GM23338 (cell line): ENCODE measurements at regions not wholly inside any gene's neighbourhood (a gene's known extent, or its start where the extent isn't known, plus 50 kb on each side); places are given as distances from the start of the nearest gene placed in this dataset.

Experiments
- ATAC-seq: fragments of 200-7000 bp; cut with Tn5 transposase; 3 replicates; pipeline ENCODE4 v1.9.1; 2020
- DNase-seq: peaks from one replicate; pipeline ENCODE4 v3.0.0-alpha.2; 2015; ENCODE audit warnings: low spot score
- H2AFZ ChIP-seq: fragments of 200-600 bp; sonication (generic); 2 replicates; pipeline ENCODE4 v1.8.0; 2016; ENCODE audit warnings: antibody characterized with exemption, mild to moderate bottlenecking, moderate library complexity
- H3F3A ChIP-seq: fragments of 200-600 bp; sonication (generic); replicated peaks from 2 replicates; pipeline ENCODE4 v1.8.0; 2017; ENCODE audit warnings: antibody characterized with exemption, mixed run types, low read depth
- H3K27ac ChIP-seq: fragments of 200-600 bp; sonication (generic); 2 replicates; pipeline ENCODE4 v1.6.1; 2016; ENCODE audit warnings: low read depth
- H3K27me3 ChIP-seq: fragments of 200-600 bp; sonication (generic); 2 replicates; pipeline ENCODE4 v1.8.0; 2016; ENCODE audit warnings: mild to moderate bottlenecking, mixed run types, moderate library complexity; ENCODE audit not compliant: insufficient read depth
- H3K36me3 ChIP-seq: fragments of 200-600 bp; sonication (generic); 2 replicates; pipeline ENCODE4 v1.8.0; 2016; ENCODE audit warnings: mild to moderate bottlenecking; ENCODE audit not compliant: insufficient read depth
- H3K4me1 ChIP-seq: fragments of 200-600 bp; sonication (generic); 2 replicates; pipeline ENCODE4 v1.8.0; 2016; ENCODE audit warnings: mild to moderate bottlenecking, moderate library complexity; ENCODE audit not compliant: insufficient read depth
- H3K4me2 ChIP-seq: fragments of 200-600 bp; sonication (generic); 2 replicates; pipeline ENCODE4 v1.7.1; 2017; ENCODE audit warnings: mixed run types
- H3K4me3 ChIP-seq: fragments of 200-600 bp; sonication (generic); 2 replicates; pipeline ENCODE4 v1.6.1; 2016; ENCODE audit warnings: mixed run types
- H3K79me2 ChIP-seq: fragments of 200-600 bp; sonication (generic); replicated peaks from 2 replicates; pipeline ENCODE4 v1.8.0; 2017; ENCODE audit warnings: mild to moderate bottlenecking; ENCODE audit not compliant: insufficient read depth
- H3K9me2 ChIP-seq: fragments of 200-600 bp; sonication (generic); 2 replicates; pipeline ENCODE4 v1.8.0; 2017; ENCODE audit not compliant: insufficient read depth
- H4K20me1 ChIP-seq: fragments of 200-600 bp; sonication (generic); replicated peaks from 2 replicates; pipeline ENCODE4 v1.8.0; 2017; ENCODE audit warnings: mild to moderate bottlenecking; ENCODE audit not compliant: insufficient read depth
- H3K27ac Mint-ChIP-seq: 2 replicates; pipeline ENCODE4 v1.8.0; 2020; ENCODE audit warnings: inconsistent platforms, mild to moderate bottlenecking, moderate library complexity, mixed read lengths
- H3K27me3 Mint-ChIP-seq: 3 replicates; pipeline ENCODE4 v1.8.0; 2022; ENCODE audit warnings: low read depth, mild to moderate bottlenecking, moderate library complexity, mixed read lengths, inconsistent platforms; ENCODE audit not compliant: insufficient read depth, poor library complexity
- H3K36me3 Mint-ChIP-seq: 3 replicates; pipeline ENCODE4 v1.8.0; 2021; ENCODE audit warnings: low read depth, mild to moderate bottlenecking, inconsistent platforms, moderate library complexity, mixed read lengths
- H3K4me1 Mint-ChIP-seq: 3 replicates; pipeline ENCODE4 v1.8.0; 2020; ENCODE audit warnings: mild to moderate bottlenecking, inconsistent platforms, mixed read lengths
- H3K4me3 Mint-ChIP-seq: 3 replicates; pipeline ENCODE4 v1.8.0; 2021; ENCODE audit warnings: moderate library complexity, mild to moderate bottlenecking, inconsistent platforms, mixed read lengths
- H3K9me3 Mint-ChIP-seq: 3 replicates; pipeline ENCODE4 v1.8.0; 2020; ENCODE audit warnings: moderate library complexity, mild to moderate bottlenecking, inconsistent platforms, mixed read lengths
- CREB1 ChIP-seq: fragments of 250-450 bp; sonication (Bioruptor Pico); IDR thresholded peaks from 2 replicates; pipeline ENCODE4 v1.5.0; 2020; ENCODE audit warnings: low read depth, mild to moderate bottlenecking, moderate library complexity
- CTCF ChIP-seq, 2 experiments: fragments of 200-600 bp in 1 of 2; sonication (generic) in 1 of 2; conservative IDR thresholded peaks; 2 replicates each; pipeline versions ENCODE4 v1.5.1 to v1.6.1; 2016 to 2017; ENCODE audit warnings: antibody characterized with exemption in 2 of 2, low read depth in 2 of 2, mild to moderate bottlenecking in 2 of 2, moderate library complexity in 1 of 2
- EZH2 ChIP-seq: fragments of 200-600 bp; sonication (generic); IDR thresholded peaks from one replicate; pipeline ENCODE4 v1.8.0; 2017; ENCODE audit warnings: antibody characterized with exemption, mild to moderate bottlenecking, low read depth; ENCODE audit not compliant: unreplicated experiment
- EZH2phosphoT487 ChIP-seq: fragments of 200-600 bp; sonication (generic); IDR thresholded peaks from one replicate; pipeline ENCODE4 v1.8.1; 2018; ENCODE audit warnings: antibody characterized with exemption; ENCODE audit not compliant: unreplicated experiment
- JUNB ChIP-seq: IDR thresholded peaks from one replicate; pipeline ENCODE4 v1.6.1; 2016; ENCODE audit warnings: antibody characterized with exemption; ENCODE audit not compliant: unreplicated experiment
- NANOG ChIP-seq: IDR thresholded peaks from 2 replicates; pipeline ENCODE4 v1.6.1; 2016; ENCODE audit warnings: antibody characterized with exemption, borderline replicate concordance
- REST ChIP-seq: IDR thresholded peaks from one replicate; pipeline ENCODE4 v1.6.1; 2018; ENCODE audit warnings: antibody characterized with exemption; ENCODE audit not compliant: unreplicated experiment
- STAT1 ChIP-seq: IDR thresholded peaks from one replicate; pipeline ENCODE4 v1.6.1; 2016; ENCODE audit warnings: antibody characterized with exemption; ENCODE audit not compliant: unreplicated experiment
- ZNF331 ChIP-seq: fragments of 250-450 bp; sonication (Bioruptor Pico); IDR thresholded peaks from 2 replicates; pipeline ENCODE4 v1.5.0; 2020; ENCODE audit warnings: low read depth, mild to moderate bottlenecking, moderate library complexity
- TF ChIP-seq, protein P1 (sequence below): fragments of 250-450 bp; sonication (Bioruptor Pico); IDR thresholded peaks from 2 replicates; pipeline ENCODE4 v1.5.0; 2020; ENCODE audit warnings: mild to moderate bottlenecking, moderate library complexity

DNA sequence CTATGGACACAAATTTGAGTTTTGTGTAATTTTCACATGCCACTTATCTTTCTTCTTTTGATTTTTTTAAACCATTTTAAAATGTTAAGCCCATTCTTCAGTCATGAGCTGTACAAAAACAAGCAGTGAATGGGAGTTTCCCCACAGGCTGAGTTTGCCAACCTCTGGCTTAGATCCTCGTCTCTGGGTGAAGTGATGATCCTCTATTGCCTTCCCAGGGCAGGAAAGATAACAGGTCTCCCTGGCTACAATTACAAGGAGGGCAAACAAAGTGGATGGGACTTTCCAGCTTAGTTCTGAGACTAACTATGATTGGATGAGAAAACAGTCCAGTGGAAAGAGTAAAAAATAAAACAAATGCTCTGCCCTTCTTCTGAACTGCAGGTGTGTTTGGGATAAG lies 203.7 kb downstream of the SPTSSA start (continued):
- TF ChIP-seq REST (no peak), ZNF331 (CRISPR knock-in tag) (no peak), CREB1 (no peak), CTCF (conservative IDR thresholded peaks at IDR 0.05; ENCODE audit: low read depth in 2 of 2) (no peak), EZH2phosphoT487 (no peak), NANOG (no peak)

DNA sequence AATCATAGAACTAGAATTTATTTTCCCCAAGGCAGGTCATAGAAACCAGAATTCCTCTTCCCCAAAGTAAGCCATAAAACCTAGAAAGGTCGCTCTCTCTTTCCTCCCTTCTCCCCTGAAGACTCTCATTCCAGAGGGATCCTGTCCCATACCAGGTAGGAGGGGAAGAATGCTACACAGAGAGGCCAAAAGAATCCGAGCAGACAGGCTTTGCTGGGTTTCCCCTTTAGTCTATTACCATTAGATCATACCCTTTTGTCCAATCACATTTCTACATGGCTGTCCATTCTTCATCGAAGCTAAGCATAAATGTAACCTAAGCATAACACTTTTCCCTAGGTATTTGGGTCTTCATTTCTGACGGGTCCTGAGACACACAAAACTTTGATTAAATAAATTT lies 204.5 kb downstream of the SPTSSA start:
- Histone ChIP-seq H3K27ac (no peak overlapping the region), H3K36me3 (no peaks in the 10 kb centered on the region), H3K79me2 (no peaks in the 10 kb centered on the region), H3K4me3 (no peak overlapping the region), H3K9me2 (no peaks in the 10 kb centered on the region), H3K4me2 (no peak overlapping the region), H3F3A (no peaks in the 10 kb centered on the region), H3K4me1 (no peaks in the 10 kb centered on the region; the same call in 1 of the 2 replicates), H2AFZ (no peak overlapping the region), H3K27me3 (no peaks in the 10 kb centered on the region), H4K20me1 (no peaks in the 10 kb centered on the region)
- Mint-ChIP-seq H3K9me3 (no peaks in the 10 kb centered on the region), H3K4me1 (no peaks in the 10 kb centered on the region; the same call in 2 of the 3 replicates), H3K27ac (no peak overlapping the region), H3K4me3 (no peak overlapping the region), H3K36me3 (no peaks in the 10 kb centered on the region), H3K27me3 (peaks cover 1% of the 10 kb centered on the region)
- DNase-seq: no peak
- no peak for ATAC-seq
- TF ChIP-seq JUNB (no peak), STAT1 (no peak), CTCF (conservative IDR thresholded peaks at IDR 0.05; ENCODE audit: low read depth in 2 of 2) (no peak), EZH2phosphoT487 (no peak), CREB1 (no peak), ZNF331 (CRISPR knock-in tag) (no peak), EZH2 (no peak)
- TF ChIP-seq, protein P1, sequence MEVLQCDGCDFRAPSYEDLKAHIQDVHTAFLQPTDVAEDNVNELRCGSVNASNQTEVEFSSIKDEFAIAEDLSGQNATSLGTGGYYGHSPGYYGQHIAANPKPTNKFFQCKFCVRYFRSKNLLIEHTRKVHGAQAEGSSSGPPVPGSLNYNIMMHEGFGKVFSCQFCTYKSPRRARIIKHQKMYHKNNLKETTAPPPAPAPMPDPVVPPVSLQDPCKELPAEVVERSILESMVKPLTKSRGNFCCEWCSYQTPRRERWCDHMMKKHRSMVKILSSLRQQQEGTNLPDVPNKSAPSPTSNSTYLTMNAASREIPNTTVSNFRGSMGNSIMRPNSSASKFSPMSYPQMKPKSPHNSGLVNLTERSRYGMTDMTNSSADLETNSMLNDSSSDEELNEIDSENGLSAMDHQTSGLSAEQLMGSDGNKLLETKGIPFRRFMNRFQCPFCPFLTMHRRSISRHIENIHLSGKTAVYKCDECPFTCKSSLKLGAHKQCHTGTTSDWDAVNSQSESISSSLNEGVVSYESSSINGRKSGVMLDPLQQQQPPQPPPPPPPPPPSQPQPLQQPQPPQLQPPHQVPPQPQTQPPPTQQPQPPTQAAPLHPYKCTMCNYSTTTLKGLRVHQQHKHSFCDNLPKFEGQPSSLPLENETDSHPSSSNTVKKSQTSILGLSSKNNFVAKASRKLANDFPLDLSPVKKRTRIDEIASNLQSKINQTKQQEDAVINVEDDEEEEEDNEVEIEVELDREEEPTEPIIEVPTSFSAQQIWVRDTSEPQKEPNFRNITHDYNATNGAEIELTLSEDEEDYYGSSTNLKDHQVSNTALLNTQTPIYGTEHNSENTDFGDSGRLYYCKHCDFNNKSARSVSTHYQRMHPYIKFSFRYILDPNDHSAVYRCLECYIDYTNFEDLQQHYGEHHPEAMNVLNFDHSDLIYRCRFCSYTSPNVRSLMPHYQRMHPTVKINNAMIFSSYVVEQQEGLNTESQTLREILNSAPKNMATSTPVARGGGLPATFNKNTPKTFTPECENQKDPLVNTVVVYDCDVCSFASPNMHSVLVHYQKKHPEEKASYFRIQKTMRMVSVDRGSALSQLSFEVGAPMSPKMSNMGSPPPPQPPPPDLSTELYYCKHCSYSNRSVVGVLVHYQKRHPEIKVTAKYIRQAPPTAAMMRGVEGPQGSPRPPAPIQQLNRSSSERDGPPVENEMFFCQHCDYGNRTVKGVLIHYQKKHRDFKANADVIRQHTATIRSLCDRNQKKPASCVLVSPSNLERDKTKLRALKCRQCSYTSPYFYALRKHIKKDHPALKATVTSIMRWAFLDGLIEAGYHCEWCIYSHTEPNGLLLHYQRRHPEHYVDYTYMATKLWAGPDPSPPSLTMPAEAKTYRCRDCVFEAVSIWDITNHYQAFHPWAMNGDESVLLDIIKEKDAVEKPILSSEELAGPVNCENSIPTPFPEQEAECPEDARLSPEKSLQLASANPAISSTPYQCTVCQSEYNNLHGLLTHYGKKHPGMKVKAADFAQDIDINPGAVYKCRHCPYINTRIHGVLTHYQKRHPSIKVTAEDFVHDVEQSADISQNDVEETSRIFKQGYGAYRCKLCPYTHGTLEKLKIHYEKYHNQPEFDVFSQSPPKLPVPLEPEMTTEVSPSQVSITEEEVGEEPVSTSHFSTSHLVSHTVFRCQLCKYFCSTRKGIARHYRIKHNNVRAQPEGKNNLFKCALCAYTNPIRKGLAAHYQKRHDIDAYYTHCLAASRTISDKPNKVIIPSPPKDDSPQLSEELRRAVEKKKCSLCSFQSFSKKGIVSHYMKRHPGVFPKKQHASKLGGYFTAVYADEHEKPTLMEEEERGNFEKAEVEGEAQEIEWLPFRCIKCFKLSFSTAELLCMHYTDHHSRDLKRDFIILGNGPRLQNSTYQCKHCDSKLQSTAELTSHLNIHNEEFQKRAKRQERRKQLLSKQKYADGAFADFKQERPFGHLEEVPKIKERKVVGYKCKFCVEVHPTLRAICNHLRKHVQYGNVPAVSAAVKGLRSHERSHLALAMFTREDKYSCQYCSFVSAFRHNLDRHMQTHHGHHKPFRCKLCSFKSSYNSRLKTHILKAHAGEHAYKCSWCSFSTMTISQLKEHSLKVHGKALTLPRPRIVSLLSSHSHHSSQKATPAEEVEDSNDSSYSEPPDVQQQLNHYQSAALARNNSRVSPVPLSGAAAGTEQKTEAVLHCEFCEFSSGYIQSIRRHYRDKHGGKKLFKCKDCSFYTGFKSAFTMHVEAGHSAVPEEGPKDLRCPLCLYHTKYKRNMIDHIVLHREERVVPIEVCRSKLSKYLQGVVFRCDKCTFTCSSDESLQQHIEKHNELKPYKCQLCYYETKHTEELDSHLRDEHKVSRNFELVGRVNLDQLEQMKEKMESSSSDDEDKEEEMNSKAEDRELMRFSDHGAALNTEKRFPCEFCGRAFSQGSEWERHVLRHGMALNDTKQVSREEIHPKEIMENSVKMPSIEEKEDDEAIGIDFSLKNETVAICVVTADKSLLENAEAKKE (CRISPR knock-in tag): no peak
